ENCODE measurements at regions not wholly inside any gene's neighbourhood (a gene's known extent, or its start where the extent isn't known, plus 50 kb on each side); places are given as distances from the start of the nearest gene placed in this dataset.
A peak's percentile ranks its signal among the peaks of the same experiment; 100 is the strongest.

GRCh38 chr20:56689318-56689717, 60.2 kb downstream of the TFAP2C start:
- no peaks in the 10 kb centered on the region for H3K9me3 ChIP-seq (ENCODE audit: control insufficient read depth in 2 of 2, low read length in 2 of 2)
- Mint-ChIP-seq H3K27ac (peak overlapping the region in 1 of 3 donors; percentile 71), H3K27me3 (no peaks in the 10 kb centered on the region), H3K36me3 (no peaks in the 10 kb centered on the region), H3K9me3 (peaks cover 0 to 4% (median 0%) of the 10 kb centered on the region in 7 donors), H3K4me1 (peaks cover 0 to 3% (median 0%) of the 10 kb centered on the region in 4 donors), H3K4me3 (no peak overlapping the region)
- H3K36me3 ChIP-seq (ENCODE audit: control insufficient read depth, insufficient read depth, low read length): no peaks in the 10 kb centered on the region
- H3K4me1 ChIP-seq (ENCODE audit: control insufficient read depth, insufficient read depth, low read length, poor library complexity, severe bottlenecking): no peaks in the 10 kb centered on the region
- ATAC-seq (ENCODE audit: low read depth in 2 of 2) (no peak), DNase-seq (no peak)
- no peak overlapping the region for H3K27ac ChIP-seq (ENCODE audit: insufficient read depth, low read length, poor library complexity, severe bottlenecking)
- H3K27me3 ChIP-seq (ENCODE audit: control insufficient read depth, insufficient read depth, low read length): no peaks in the 10 kb centered on the region
- H3K4me3 ChIP-seq (ENCODE audit: low read depth, low read length): no peak overlapping the region

GRCh38 chr20:56689852-56690485, 60.9 kb downstream of the TFAP2C start:
- Mint-ChIP-seq H3K9me3 (peaks cover 0 to 4% (median 0%) of the 10 kb centered on the region in 7 donors), H3K36me3 (no peaks in the 10 kb centered on the region), H3K27ac (no peak overlapping the region), H3K4me3 (no peak overlapping the region), H3K27me3 (no peaks in the 10 kb centered on the region), H3K4me1 (peaks cover 0 to 3% (median 0%) of the 10 kb centered on the region in 4 donors)
- ATAC-seq (ENCODE audit: low read depth in 2 of 2) (no peak), DNase-seq (no peak)
- Histone ChIP-seq H3K27ac (ENCODE audit: insufficient read depth, low read length, poor library complexity, severe bottlenecking) (no peak overlapping the region), H3K9me3 (ENCODE audit: control insufficient read depth in 2 of 2, low read length in 2 of 2) (no peaks in the 10 kb centered on the region), H3K27me3 (ENCODE audit: control insufficient read depth, insufficient read depth, low read length) (no peaks in the 10 kb centered on the region), H3K36me3 (ENCODE audit: control insufficient read depth, insufficient read depth, low read length) (no peaks in the 10 kb centered on the region), H3K4me1 (ENCODE audit: control insufficient read depth, insufficient read depth, low read length, poor library complexity, severe bottlenecking) (no peaks in the 10 kb centered on the region), H3K4me3 (ENCODE audit: low read depth, low read length) (no peak overlapping the region)

GRCh38 chr20:56690531-56691175, 61.5 kb downstream of the TFAP2C start:
- no peak overlapping the region for H3K27ac Mint-ChIP-seq
- Histone ChIP-seq H3K36me3 (ENCODE audit: control insufficient read depth, insufficient read depth, low read length) (no peaks in the 10 kb centered on the region), H3K4me3 (ENCODE audit: low read depth, low read length) (no peak overlapping the region), H3K27me3 (ENCODE audit: control insufficient read depth, insufficient read depth, low read length) (no peaks in the 10 kb centered on the region), H3K9me3 (ENCODE audit: control insufficient read depth in 2 of 2, low read length in 2 of 2) (no peaks in the 10 kb centered on the region), H3K4me1 (ENCODE audit: control insufficient read depth, insufficient read depth, low read length, poor library complexity, severe bottlenecking) (no peaks in the 10 kb centered on the region), H3K27ac (ENCODE audit: insufficient read depth, low read length, poor library complexity, severe bottlenecking) (no peak overlapping the region)
- ATAC-seq (ENCODE audit: low read depth in 2 of 2) (no peak), DNase-seq (no peak)
- peaks cover 2% of the 10 kb centered on the region for H3K27me3 Mint-ChIP-seq
- no peaks in the 10 kb centered on the region for H3K36me3 Mint-ChIP-seq
- peaks cover 0 to 4% (median 0%) of the 10 kb centered on the region in 7 donors for H3K9me3 Mint-ChIP-seq
- peaks cover 0 to 3% (median 0%) of the 10 kb centered on the region in 4 donors for H3K4me1 Mint-ChIP-seq
- H3K4me3 Mint-ChIP-seq: no peak overlapping the region

- Mint-ChIP-seq H3K27me3 (peaks cover 4% of the 10 kb centered on the region), H3K9me3 (peaks cover 0 to 4% (median 0%) of the 10 kb centered on the region in 7 donors), H3K27ac (no peak overlapping the region), H3K4me3 (no peak overlapping the region), H3K4me1 (peaks cover 0 to 3% (median 0%) of the 10 kb centered on the region in 4 donors), H3K36me3 (no peaks in the 10 kb centered on the region)
- H3K4me1 ChIP-seq (ENCODE audit: control insufficient read depth, insufficient read depth, low read length, poor library complexity, severe bottlenecking): no peaks in the 10 kb centered on the region
- no peak overlapping the region for H3K27ac ChIP-seq (ENCODE audit: insufficient read depth, low read length, poor library complexity, severe bottlenecking)
- no peaks in the 10 kb centered on the region for H3K9me3 ChIP-seq (ENCODE audit: control insufficient read depth in 2 of 2, low read length in 2 of 2)
- DNase-seq: no peak
- H3K36me3 ChIP-seq (ENCODE audit: control insufficient read depth, insufficient read depth, low read length): no peaks in the 10 kb centered on the region
- no peak for ATAC-seq (ENCODE audit: low read depth in 2 of 2)
- H3K4me3 ChIP-seq (ENCODE audit: low read depth, low read length): no peak overlapping the region
- no peaks in the 10 kb centered on the region for H3K27me3 ChIP-seq (ENCODE audit: control insufficient read depth, insufficient read depth, low read length)
Measured at GRCh38 chr20:56691325-56691998, 62.4 kb downstream of the TFAP2C start.

- no peak overlapping the region for H3K27ac ChIP-seq (ENCODE audit: insufficient read depth, low read length, poor library complexity, severe bottlenecking)
- peaks cover 0 to 4% (median 0%) of the 10 kb centered on the region in 7 donors for H3K9me3 Mint-ChIP-seq
- no peaks in the 10 kb centered on the region for H3K36me3 Mint-ChIP-seq
- no peaks in the 10 kb centered on the region for H3K27me3 ChIP-seq (ENCODE audit: control insufficient read depth, insufficient read depth, low read length)
- peaks cover 0 to 3% (median 0%) of the 10 kb centered on the region in 4 donors for H3K4me1 Mint-ChIP-seq
- H3K4me1 ChIP-seq (ENCODE audit: control insufficient read depth, insufficient read depth, low read length, poor library complexity, severe bottlenecking): no peaks in the 10 kb centered on the region
- no peaks in the 10 kb centered on the region for H3K36me3 ChIP-seq (ENCODE audit: control insufficient read depth, insufficient read depth, low read length)
- peaks cover 4% of the 10 kb centered on the region for H3K27me3 Mint-ChIP-seq
- H3K4me3 Mint-ChIP-seq: no peak overlapping the region
- ATAC-seq (ENCODE audit: low read depth in 2 of 2) (no peak), DNase-seq (no peak)
- H3K27ac Mint-ChIP-seq: no peak overlapping the region
- H3K4me3 ChIP-seq (ENCODE audit: low read depth, low read length): no peak overlapping the region
- no peaks in the 10 kb centered on the region for H3K9me3 ChIP-seq (ENCODE audit: control insufficient read depth in 2 of 2, low read length in 2 of 2)
Measured at GRCh38 chr20:56693217-56693616, 64.1 kb downstream of the TFAP2C start.

GRCh38 chr20:56697476-56697875, 68.4 kb downstream of the TFAP2C start:
- Histone ChIP-seq H3K27me3 (ENCODE audit: control insufficient read depth, insufficient read depth, low read length) (no peaks in the 10 kb centered on the region), H3K27ac (ENCODE audit: insufficient read depth, low read length, poor library complexity, severe bottlenecking) (no peak overlapping the region), H3K4me1 (ENCODE audit: control insufficient read depth, insufficient read depth, low read length, poor library complexity, severe bottlenecking) (no peaks in the 10 kb centered on the region), H3K9me3 (ENCODE audit: control insufficient read depth in 2 of 2, low read length in 2 of 2) (no peaks in the 10 kb centered on the region), H3K36me3 (ENCODE audit: control insufficient read depth, insufficient read depth, low read length) (no peaks in the 10 kb centered on the region), H3K4me3 (ENCODE audit: low read depth, low read length) (no peak overlapping the region)
- H3K4me1 Mint-ChIP-seq: no peaks in the 10 kb centered on the region
- no peak overlapping the region for H3K4me3 Mint-ChIP-seq
- H3K36me3 Mint-ChIP-seq: no peaks in the 10 kb centered on the region
- peaks cover 0 to 4% (median 0%) of the 10 kb centered on the region in 7 donors for H3K9me3 Mint-ChIP-seq
- ATAC-seq (ENCODE audit: low read depth in 2 of 2): no peak
- peaks cover 4% of the 10 kb centered on the region for H3K27me3 Mint-ChIP-seq
- DNase-seq: no peak
- no peak overlapping the region for H3K27ac Mint-ChIP-seq

GRCh38 chr20:56698297-56698696, 69.2 kb downstream of the TFAP2C start:
- Mint-ChIP-seq H3K27ac (no peak overlapping the region), H3K36me3 (no peaks in the 10 kb centered on the region), H3K4me1 (no peaks in the 10 kb centered on the region), H3K9me3 (no peaks in the 10 kb centered on the region), H3K27me3 (peaks cover 4% of the 10 kb centered on the region), H3K4me3 (no peak overlapping the region)
- DNase-seq: no peak
- ATAC-seq (ENCODE audit: low read depth in 2 of 2): no peak
- Histone ChIP-seq H3K4me3 (ENCODE audit: low read depth, low read length) (no peak overlapping the region), H3K4me1 (ENCODE audit: control insufficient read depth, insufficient read depth, low read length, poor library complexity, severe bottlenecking) (no peaks in the 10 kb centered on the region), H3K27ac (ENCODE audit: insufficient read depth, low read length, poor library complexity, severe bottlenecking) (no peak overlapping the region), H3K36me3 (ENCODE audit: control insufficient read depth, insufficient read depth, low read length) (no peaks in the 10 kb centered on the region), H3K9me3 (ENCODE audit: control insufficient read depth in 2 of 2, low read length in 2 of 2) (no peaks in the 10 kb centered on the region), H3K27me3 (ENCODE audit: control insufficient read depth, insufficient read depth, low read length) (no peaks in the 10 kb centered on the region)
